GM12878 (cell line): ENCODE measurements at regions not wholly inside any gene's neighbourhood (a gene's known extent, or its start where the extent isn't known, plus 50 kb on each side); places are given as distances from the start of the nearest gene placed in this dataset.

Experiments used
- ATAC-seq: fragments of 200-7000 bp; cut with Tn5 transposase; 3 replicates; pipeline ENCODE4 v1.9.1; 2020; ENCODE audit warnings: mild to moderate bottlenecking, moderate library complexity
- BruUV-seq: library from RNA; stranded (reverse); fragments of 400-500 nt; replicated peaks from 2 replicates; lab custom pipeline; 2021; lab: Mats Ljungman, UMichigan
- CTCF ChIA-PET: fragments of 300-600 bp; sonication (Branson Sonifier 250); formaldehyde crosslinking; extraction: SDS; loops from one replicate; lab custom pipeline; 2021; ENCODE audit warnings: inconsistent platforms; lab: Yijun Ruan, JAX
- POLR2A ChIA-PET: fragments of 350-600 bp; formaldehyde crosslinking; extraction: SDS; loops from one replicate; lab custom pipeline; 2021; ENCODE audit warnings: inconsistent platforms; lab: Charles Lee
- RAD21 ChIA-PET: fragments of 300-600 bp; sonication (Branson Sonifier 250); formaldehyde crosslinking; loops from one replicate; lab custom pipeline; 2023; ENCODE audit warnings: antibody characterized with exemption; ENCODE audit not compliant: unreplicated experiment; lab: Charles Lee
- SMC1A ChIA-PET: fragments of 300-600 bp; sonication (Branson Sonifier 250); formaldehyde crosslinking; loops from one replicate; lab custom pipeline; 2023; ENCODE audit not compliant: unreplicated experiment, uncharacterized antibody; lab: Charles Lee
- DNase-seq: peaks from one replicate; pipeline ENCODE4 v3.0.0-alpha.2; 2011; ENCODE audit warnings: low read depth, low spot score
- FAIRE-seq: peaks from 3 replicates; lab custom pipeline; 2011; peaks lifted over from hg19 to GRCh38; lab: Jason Lieb, UNC
- H2AFZ ChIP-seq: 2 replicates; pipeline ENCODE4 v1.6.0; 2011; ENCODE audit warnings: low read depth, low read length, control low read depth; ENCODE audit not compliant: control insufficient read depth
- H3K27ac ChIP-seq: 2 replicates; pipeline ENCODE4 v1.5.1; 2011; ENCODE audit warnings: control low read depth; ENCODE audit not compliant: control insufficient read depth, insufficient read depth
- H3K27me3 ChIP-seq, 2 experiments: replicated peaks in 1 of 2; 2 replicates each; pipeline versions ENCODE4 v1.6.0 to v1.6.1; 2011; ENCODE audit warnings: low read length in 1 of 2; ENCODE audit not compliant: control insufficient read depth in 2 of 2, insufficient read depth in 2 of 2
- H3K36me3 ChIP-seq, 2 experiments: 2 replicates each; pipeline ENCODE4 v1.5.1; 2011; ENCODE audit warnings: low read length in 1 of 2; ENCODE audit not compliant: control insufficient read depth in 2 of 2, insufficient read depth in 2 of 2
- H3K4me1 ChIP-seq: 2 replicates; pipeline ENCODE4 v1.6.1; 2011; ENCODE audit warnings: mild to moderate bottlenecking, low read length, moderate library complexity, mixed read lengths; ENCODE audit not compliant: control insufficient read depth, insufficient read depth
- H3K4me2 ChIP-seq: 2 replicates; pipeline ENCODE4 v1.6.0; 2011; ENCODE audit warnings: control low read depth; ENCODE audit not compliant: control insufficient read depth, insufficient read depth
- H3K4me3 ChIP-seq: fragments of 200-600 bp; sonication (generic); 2 replicates; pipeline ENCODE4 v1.5.1; 2016
- H3K79me2 ChIP-seq: 2 replicates; pipeline ENCODE4 v1.6.0; 2011; ENCODE audit warnings: low read length; ENCODE audit not compliant: control insufficient read depth, insufficient read depth
- H3K9ac ChIP-seq: 2 replicates; pipeline ENCODE4 v1.8.0; 2011; ENCODE audit warnings: low read length, control low read depth, mixed read lengths; ENCODE audit not compliant: control insufficient read depth, insufficient read depth
- H3K9me3 ChIP-seq: replicated peaks from 3 replicates; pipeline ENCODE4 v1.5.1; 2011; ENCODE audit warnings: mild to moderate bottlenecking, low read length; ENCODE audit not compliant: control insufficient read depth, insufficient read depth
- H4K20me1 ChIP-seq: 2 replicates; pipeline ENCODE4 v1.6.0; 2011; ENCODE audit not compliant: control insufficient read depth, insufficient read depth
- ASH2L ChIP-seq: fragments of 300-600, 200-600 bp; sonication (generic); IDR thresholded peaks from 2 replicates; pipeline ENCODE4 v1.6.1; 2017; ENCODE audit warnings: low read depth, mild to moderate bottlenecking, borderline replicate concordance
- EP300 ChIP-seq, 2 experiments: fragments of 150-350 bp in 1 of 2; IDR thresholded peaks; 2 replicates each; pipeline ENCODE4 v1.6.1; 2011 to 2012; ENCODE audit warnings: low read depth in 2 of 2, low read length in 2 of 2, borderline replicate concordance in 1 of 2, improper control_type of control experiment in 1 of 2, inconsistent platforms in 1 of 2; ENCODE audit not compliant: control insufficient read depth in 1 of 2
- IKZF2 ChIP-seq, 2 experiments: fragments of 450-650 bp; IDR thresholded peaks; 2 replicates each; pipeline ENCODE4 v1.6.1; 2017; ENCODE audit warnings: mild to moderate bottlenecking in 2 of 2, moderate library complexity in 2 of 2
- KAT2A ChIP-seq: conservative IDR thresholded peaks from 2 replicates; pipeline ENCODE4 v1.6.1; 2011; ENCODE audit warnings: low read depth, low read length; ENCODE audit not compliant: control insufficient read depth
- KDM1A ChIP-seq: fragments of 200-600 bp; sonication (generic); IDR thresholded peaks from 2 replicates; pipeline ENCODE4 v1.6.1; 2016; ENCODE audit warnings: borderline replicate concordance
- NFXL1 ChIP-seq: fragments of 450-650 bp; IDR thresholded peaks from 2 replicates; pipeline ENCODE4 v1.6.1; 2017; ENCODE audit warnings: antibody characterized with exemption, mild to moderate bottlenecking, borderline replicate concordance
- PBX3 ChIP-seq: IDR thresholded peaks from 2 replicates; pipeline ENCODE4 v1.6.1; 2011; ENCODE audit warnings: mild to moderate bottlenecking, low read depth, low read length, moderate library complexity; ENCODE audit not compliant: insufficient replicate concordance
- TCF12 ChIP-seq: IDR thresholded peaks from 2 replicates; pipeline ENCODE4 v1.6.1; 2011; ENCODE audit warnings: low read depth, mild to moderate bottlenecking, low read length
- ZNF622 ChIP-seq: fragments of 450-650 bp; IDR thresholded peaks from 2 replicates; pipeline ENCODE4 v1.6.1; 2017; ENCODE audit warnings: mild to moderate bottlenecking, inconsistent platforms
- in situ Hi-C: fragments of 300-500 bp; cut with MboI; formaldehyde crosslinking; loops from 9 replicates; pipeline ENCODE4 v1.14.3; 2018; ENCODE audit warnings: mixed read lengths
- intact Hi-C: fragments of 100-400 bp; cut with micrococcal nuclease; formaldehyde crosslinking; loops from one replicate; pipeline ENCODE4 v1.14.2; 2022; ENCODE audit not compliant: unreplicated experiment

- no TSS peak for BruUV-seq
- Histone ChIP-seq H3K27ac (no peak overlapping the region), H3K79me2 (no peaks in the 10 kb centered on the region), H3K36me3 (no peaks in the 10 kb centered on the region), H4K20me1 (no peaks in the 10 kb centered on the region), H3K27me3 (no peaks in the 10 kb centered on the region; a peak in 1 of 4 replicates), H3K4me2 (no peak overlapping the region), H3K4me3 (no peak overlapping the region), H3K9ac (no peak overlapping the region), H2AFZ (no peak overlapping the region), H3K4me1 (no peaks in the 10 kb centered on the region), H3K9me3 (no peaks in the 10 kb centered on the region)
- DNase-seq (no peak), ATAC-seq (no peak), FAIRE-seq (no peak)
- ChIA-PET CTCF (interaction anchor here (1.1 kb wide), 1 partner anchor 10 kb away, joined by 3 read pairs; no protein-coding TSS in a partner anchor), RAD21 (no interaction called here), POLR2A (no interaction called here), SMC1A (no interaction called here)
- intact Hi-C loops (loop anchor here (5.0 kb wide), 2 partner anchors 293 to 378 kb away; no protein-coding TSS in a partner anchor), in situ Hi-C loops (no loop called here)
- TF ChIP-seq ZNF622 (no peak), ASH2L (no peak), EP300 (IDR thresholded peaks at IDR 0.05; ENCODE audit: borderline replicate concordance in 1 of 2, control insufficient read depth in 1 of 2, low read depth in 2 of 2, low read length in 2 of 2) (no peak), TCF12 (no peak), KDM1A (no peak), KAT2A (no peak), IKZF2 (IDR thresholded peaks at IDR 0.05) (no peak), NFXL1 (no peak), PBX3 (no peak)
These were observed 169.4 kb downstream of the ACTL8 start for GRCh38 chr1:17924578-17924977.
